BJ (cell line): ENCODE measurements at regions not wholly inside any gene's neighbourhood (a gene's known extent, or its start where the extent isn't known, plus 50 kb on each side); places are given as distances from the start of the nearest gene placed in this dataset.

Experiments used
- CTCF ChIA-PET: fragments of 350-600 bp; formaldehyde crosslinking; extraction: SDS; loops from one replicate; lab custom pipeline; 2021; ENCODE audit warnings: antibody characterized with exemption, inconsistent platforms; lab: Yijun Ruan, JAX
- POLR2A ChIA-PET: fragments of 300-600 bp; sonication (Branson Sonifier 250); formaldehyde crosslinking; extraction: SDS; loops from one replicate; lab custom pipeline; 2021; ENCODE audit warnings: antibody characterized with exemption; lab: Charles Lee
- DNase-seq: peaks from one replicate; pipeline ENCODE4 v3.0.0-alpha.2; 2011; ENCODE audit warnings: low read depth
- H3K27me3 ChIP-seq: 2 replicates; pipeline ENCODE4 v1.6.0; 2011; ENCODE audit warnings: low read length; ENCODE audit not compliant: control insufficient read depth, insufficient read depth
- H3K36me3 ChIP-seq: 2 replicates; pipeline ENCODE4 v1.5.1; 2011; ENCODE audit warnings: low read length; ENCODE audit not compliant: control insufficient read depth, insufficient read depth
- H3K4me3 ChIP-seq: 2 replicates; pipeline ENCODE4 v1.5.1; 2011; ENCODE audit warnings: low read depth, mild to moderate bottlenecking, control low read depth, low read length
- TF ChIP-seq, protein P1 (sequence below): IDR thresholded peaks from 2 replicates; pipeline ENCODE4 v1.5.1; 2011; ENCODE audit warnings: low read depth, mild to moderate bottlenecking, control low read depth, inconsistent platforms, low read length, moderate library complexity; ENCODE audit not compliant: insufficient read depth

DNA sequence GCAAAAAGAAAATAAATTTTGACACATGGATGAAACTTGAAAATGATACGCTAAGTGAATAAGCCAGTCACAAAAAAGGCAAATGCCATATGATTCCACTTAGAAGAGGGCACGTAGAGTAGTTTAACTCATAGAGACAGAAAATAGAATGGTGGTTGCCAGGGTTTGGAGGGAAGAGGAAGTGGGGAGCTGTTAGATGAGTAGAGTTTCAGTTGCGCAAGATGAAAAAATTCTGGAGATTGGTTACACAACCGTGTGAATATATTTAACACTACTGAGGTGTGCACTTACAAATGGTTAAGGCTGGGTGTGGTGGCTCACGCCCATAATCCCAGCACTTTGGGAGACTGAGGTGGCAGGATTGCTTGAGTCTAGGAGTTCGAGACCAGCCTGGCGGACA is 93.4 kb upstream of the TMEM132E start:
- POLR2A ChIA-PET, result no interaction called here
- no peak for DNase-seq
- TF ChIP-seq, protein P1, sequence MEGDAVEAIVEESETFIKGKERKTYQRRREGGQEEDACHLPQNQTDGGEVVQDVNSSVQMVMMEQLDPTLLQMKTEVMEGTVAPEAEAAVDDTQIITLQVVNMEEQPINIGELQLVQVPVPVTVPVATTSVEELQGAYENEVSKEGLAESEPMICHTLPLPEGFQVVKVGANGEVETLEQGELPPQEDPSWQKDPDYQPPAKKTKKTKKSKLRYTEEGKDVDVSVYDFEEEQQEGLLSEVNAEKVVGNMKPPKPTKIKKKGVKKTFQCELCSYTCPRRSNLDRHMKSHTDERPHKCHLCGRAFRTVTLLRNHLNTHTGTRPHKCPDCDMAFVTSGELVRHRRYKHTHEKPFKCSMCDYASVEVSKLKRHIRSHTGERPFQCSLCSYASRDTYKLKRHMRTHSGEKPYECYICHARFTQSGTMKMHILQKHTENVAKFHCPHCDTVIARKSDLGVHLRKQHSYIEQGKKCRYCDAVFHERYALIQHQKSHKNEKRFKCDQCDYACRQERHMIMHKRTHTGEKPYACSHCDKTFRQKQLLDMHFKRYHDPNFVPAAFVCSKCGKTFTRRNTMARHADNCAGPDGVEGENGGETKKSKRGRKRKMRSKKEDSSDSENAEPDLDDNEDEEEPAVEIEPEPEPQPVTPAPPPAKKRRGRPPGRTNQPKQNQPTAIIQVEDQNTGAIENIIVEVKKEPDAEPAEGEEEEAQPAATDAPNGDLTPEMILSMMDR, result no peak
- no peaks in the 10 kb centered on the region for H3K27me3 ChIP-seq
- H3K4me3 ChIP-seq, result no peak overlapping the region
- CTCF ChIA-PET, result no interaction called here
- no peaks in the 10 kb centered on the region for H3K36me3 ChIP-seq

DNA sequence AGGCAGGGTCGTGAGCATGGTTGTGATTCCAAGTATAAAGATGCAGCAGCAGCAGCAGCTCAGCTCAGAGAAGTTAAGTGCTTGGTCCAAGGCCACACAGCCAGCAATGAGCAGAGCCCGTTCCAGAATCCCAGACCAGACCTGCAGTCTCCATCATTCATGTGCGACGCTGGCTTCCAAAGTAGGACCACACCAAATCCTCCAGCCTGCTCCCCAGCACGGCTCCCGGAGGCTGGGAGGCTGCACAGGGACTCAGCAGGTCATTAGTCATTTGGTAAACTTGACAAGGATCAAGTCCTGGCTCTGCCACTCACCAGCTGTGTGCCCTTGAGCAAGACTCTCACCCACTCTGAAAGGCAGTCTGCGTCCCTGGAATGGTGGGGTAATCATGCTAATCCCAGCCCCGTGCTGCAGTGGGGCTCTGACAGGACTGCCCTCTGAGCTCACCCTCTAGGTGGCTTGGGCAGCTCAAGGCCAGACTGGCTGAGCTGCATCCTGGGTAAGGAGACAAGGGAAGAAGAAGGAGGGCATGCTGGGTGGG is 95.1 kb upstream of the TMEM132E start:
- no peak for DNase-seq
- no peaks in the 10 kb centered on the region for H3K27me3 ChIP-seq
- H3K4me3 ChIP-seq, result no peak overlapping the region
- CTCF ChIA-PET, result no interaction called here
- TF ChIP-seq, protein P1, result no peak
- POLR2A ChIA-PET, result no interaction called here
- no peaks in the 10 kb centered on the region for H3K36me3 ChIP-seq

DNA sequence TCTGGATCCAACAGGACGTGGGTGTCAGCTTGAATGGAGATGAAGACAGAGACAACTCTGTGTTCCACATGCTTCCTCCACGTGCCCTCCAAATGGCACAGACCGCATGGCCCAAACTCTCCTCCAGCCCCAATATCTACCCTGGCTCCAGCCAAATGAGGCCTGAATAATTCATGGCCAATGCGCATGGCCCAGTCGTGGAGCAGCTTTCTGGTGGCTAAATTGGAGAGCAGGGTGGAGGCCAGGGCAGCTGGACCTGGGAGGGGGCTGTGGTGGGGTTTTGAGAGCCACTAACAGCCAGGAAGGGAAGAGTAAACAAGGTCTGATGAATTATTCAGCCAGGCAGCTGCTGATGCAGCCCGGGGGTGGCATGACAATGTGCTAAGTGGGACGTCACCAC is 96.7 kb upstream of the TMEM132E start:
- CTCF ChIA-PET, result no interaction called here
- POLR2A ChIA-PET, result no interaction called here

DNA sequence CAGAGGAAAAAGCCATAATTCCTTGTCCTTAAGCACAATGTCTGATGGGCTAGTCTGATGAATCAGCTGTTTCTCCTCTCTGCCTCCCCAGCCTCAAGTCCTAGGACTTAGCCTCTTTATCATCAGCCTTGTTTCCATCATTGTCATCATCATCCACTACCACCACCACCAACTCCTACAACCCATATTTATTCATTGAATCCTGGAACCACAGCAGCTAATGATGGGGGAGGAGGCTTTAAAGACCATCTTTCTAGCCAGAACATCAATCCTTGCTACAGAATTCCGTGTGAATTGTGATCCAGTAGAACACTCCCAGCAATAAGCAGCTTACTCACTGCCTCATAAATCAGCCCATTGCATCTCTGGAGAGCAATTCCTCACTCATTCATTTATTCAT is 97.6 kb upstream of the TMEM132E start:
- Histone ChIP-seq H3K4me3 (no peak overlapping the region), H3K27me3 (no peaks in the 10 kb centered on the region), H3K36me3 (no peaks in the 10 kb centered on the region)
- CTCF ChIA-PET, result no interaction called here
- POLR2A ChIA-PET, result no interaction called here
- DNase-seq, result no peak
- TF ChIP-seq, protein P1, result no peak

More for the DNA sequence above, 96.7 kb upstream of the TMEM132E start:
- no peaks in the 10 kb centered on the region for H3K27me3 ChIP-seq
- no peak for DNase-seq
- no peak overlapping the region for H3K4me3 ChIP-seq
- TF ChIP-seq, protein P1, result no peak
- H3K36me3 ChIP-seq, result no peaks in the 10 kb centered on the region

DNA sequence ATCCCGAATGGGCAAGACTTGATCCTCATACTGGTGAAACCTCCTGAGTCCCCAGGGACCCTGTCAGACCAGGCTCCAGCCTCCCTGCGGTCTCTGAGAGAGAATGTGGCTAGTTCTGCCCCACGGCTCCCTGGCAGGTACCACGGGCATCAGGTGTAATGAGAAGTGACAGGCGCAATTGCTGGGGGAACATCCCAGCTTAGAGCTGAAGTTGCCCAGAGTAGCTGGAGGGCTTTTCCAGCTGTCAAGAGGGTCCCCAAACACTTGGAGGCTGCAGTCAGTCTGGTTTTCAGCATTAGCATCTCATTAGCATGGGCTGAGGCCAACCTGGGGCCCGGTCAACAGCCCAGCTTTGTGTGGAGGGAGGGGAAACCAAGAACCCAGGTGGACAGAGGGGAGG is 100.0 kb upstream of the TMEM132E start:
- no peak for DNase-seq
- CTCF ChIA-PET, result no interaction called here
- Histone ChIP-seq H3K36me3 (no peaks in the 10 kb centered on the region), H3K4me3 (no peak overlapping the region), H3K27me3 (no peaks in the 10 kb centered on the region)
- TF ChIP-seq, protein P1, result no peak
- POLR2A ChIA-PET, result no interaction called here
